GM19035 (cell line): ENCODE measurements at regions not wholly inside any gene's neighbourhood (a gene's known extent, or its start where the extent isn't known, plus 50 kb on each side); places are given as distances from the start of the nearest gene placed in this dataset.
"Not testable (repeated sequence)": the region's sequence is repeated elsewhere in the genome, so short reads cannot be mapped to it uniquely, and the experiment has no call there.

Experiments used
- ATAC-seq: cut with Tn5 transposase; IDR thresholded peaks from one replicate; pipeline ENCODE4 v1.9.1; 2021; ENCODE audit not compliant: unreplicated experiment

- no peak for ATAC-seq
Measured at GRCh38 chr12:107366322-107366721, 273.0 kb upstream of the CRY1 start.

GRCh38 chr12:107368586-107368985, 275.2 kb upstream of the CRY1 start:
- no peak for ATAC-seq

- no peak for ATAC-seq
Measured at GRCh38 chr12:107369006-107369405, 275.7 kb upstream of the CRY1 start.

GRCh38 chr12:107369679-107370078, 276.3 kb upstream of the CRY1 start:
- no peak for ATAC-seq

GRCh38 chr12:107372229-107372658, 278.9 kb upstream of the CRY1 start:
- ATAC-seq: no peak

- ATAC-seq: no peak
Measured at GRCh38 chr12:107373238-107373809, 280.0 kb upstream of the CRY1 start.

GRCh38 chr12:107374161-107374840, 281.0 kb upstream of the CRY1 start:
- ATAC-seq: no peak

- no peak for ATAC-seq
Measured at GRCh38 chr12:107375231-107375630, 281.9 kb upstream of the CRY1 start.

GRCh38 chr12:107377596-107378385, 284.4 kb upstream of the CRY1 start:
- ATAC-seq: no peak

- ATAC-seq: no peak
Measured at GRCh38 chr12:107378609-107379008, 285.3 kb upstream of the CRY1 start.

GRCh38 chr12:107379142-107379851, 285.9 kb upstream of the CRY1 start:
- not testable (repeated sequence) for ATAC-seq

GRCh38 chr12:107379852-107380567, 286.7 kb upstream of the CRY1 start:
- no peak for ATAC-seq

GRCh38 chr12:107384645-107385044, 291.3 kb upstream of the CRY1 start:
- ATAC-seq: no peak

GRCh38 chr12:107385509-107385908, 292.2 kb upstream of the CRY1 start:
- no peak for ATAC-seq

GRCh38 chr12:107386569-107386968, 293.2 kb upstream of the CRY1 start:
- ATAC-seq: no peak

GRCh38 chr12:107388263-107388662, 294.9 kb upstream of the CRY1 start:
- ATAC-seq: no peak

GRCh38 chr12:107390414-107390813, 295.2 kb upstream of the PWP1 start:
- ATAC-seq: no peak

- ATAC-seq: no peak
Measured at GRCh38 chr12:107393043-107393717, 292.4 kb upstream of the PWP1 start.

GRCh38 chr12:107394693-107395092, 290.9 kb upstream of the PWP1 start:
- no peak for ATAC-seq

- ATAC-seq: no peak
Measured at GRCh38 chr12:107395817-107396216, 289.8 kb upstream of the PWP1 start.
